NK-92 treated with Interleukin-12 subunit alpha and Interleukin-12 subunit beta, amount 100 ng/mL, for 24 hours (cell line): ENCODE measurements at regions not wholly inside any gene's neighbourhood (a gene's known extent, or its start where the extent isn't known, plus 50 kb on each side); places are given as distances from the start of the nearest gene placed in this dataset.
"Not testable (repeated sequence)": the region's sequence is repeated elsewhere in the genome, so short reads cannot be mapped to it uniquely, and the experiment has no call there.

ENCODE experiments used
- DNase-seq: peaks from one replicate; lab custom pipeline; 2025; lab: John Stamatoyannopoulos, UW

DNA sequence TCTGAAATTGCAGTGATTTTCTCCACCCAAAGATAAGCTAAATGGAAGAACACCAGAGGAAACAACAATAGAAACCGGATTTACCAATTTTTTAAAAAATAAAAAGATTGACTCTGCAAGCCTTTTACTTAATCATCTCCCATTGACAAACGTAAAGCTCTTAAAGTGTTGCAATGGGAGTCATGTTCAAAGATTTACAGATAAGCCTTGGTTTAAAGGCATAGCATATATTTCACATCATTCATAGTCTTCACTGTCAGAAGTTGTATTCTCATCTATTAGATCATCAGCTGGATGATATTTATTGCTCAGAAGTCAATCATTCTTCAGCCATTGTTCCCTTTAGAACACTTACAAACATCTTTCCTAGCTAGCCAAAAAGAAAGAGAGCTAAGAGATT, 397.6 kb downstream of the GBE1 start:
- DNase-seq, result no peak

DNA sequence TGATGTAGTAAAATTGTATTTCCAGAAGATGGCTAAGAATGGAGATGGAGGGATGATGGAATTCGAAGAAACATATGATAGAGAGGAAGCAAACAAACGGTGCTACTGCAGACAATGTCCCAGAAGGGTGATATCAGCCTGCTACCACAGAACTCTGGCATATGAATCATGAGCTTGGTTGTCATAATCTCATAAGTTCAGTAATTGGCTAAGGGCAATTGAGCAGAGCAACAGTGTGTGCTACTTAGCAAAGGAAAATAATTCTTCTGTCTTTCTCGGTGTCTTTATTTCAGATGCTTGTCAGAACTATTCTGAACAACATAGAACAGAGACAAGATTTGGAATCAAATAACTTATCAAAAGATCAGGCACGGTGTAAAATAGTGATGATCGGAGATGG, 407.3 kb downstream of the GBE1 start:
- no peak for DNase-seq

DNA sequence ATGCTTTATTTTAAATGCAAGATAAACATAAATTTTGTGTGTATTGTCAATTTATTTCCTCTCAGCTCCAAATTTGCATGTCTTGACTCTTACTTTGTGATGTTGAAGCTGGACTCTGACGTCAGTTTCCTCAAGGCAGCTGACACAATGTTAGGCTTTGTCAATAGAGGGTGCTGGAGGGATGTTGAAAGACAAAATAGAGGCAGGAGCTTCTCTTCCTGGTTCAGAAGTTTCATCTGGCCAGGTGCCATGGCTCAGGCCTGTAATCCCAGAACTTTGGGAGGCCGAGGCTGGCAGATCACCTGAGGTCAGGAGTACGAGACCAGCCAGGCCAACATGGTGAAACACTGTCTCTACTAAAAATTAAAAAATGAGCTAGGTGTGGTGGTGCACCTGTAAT, 408.6 kb downstream of the GBE1 start:
- DNase-seq, result no peak

DNA sequence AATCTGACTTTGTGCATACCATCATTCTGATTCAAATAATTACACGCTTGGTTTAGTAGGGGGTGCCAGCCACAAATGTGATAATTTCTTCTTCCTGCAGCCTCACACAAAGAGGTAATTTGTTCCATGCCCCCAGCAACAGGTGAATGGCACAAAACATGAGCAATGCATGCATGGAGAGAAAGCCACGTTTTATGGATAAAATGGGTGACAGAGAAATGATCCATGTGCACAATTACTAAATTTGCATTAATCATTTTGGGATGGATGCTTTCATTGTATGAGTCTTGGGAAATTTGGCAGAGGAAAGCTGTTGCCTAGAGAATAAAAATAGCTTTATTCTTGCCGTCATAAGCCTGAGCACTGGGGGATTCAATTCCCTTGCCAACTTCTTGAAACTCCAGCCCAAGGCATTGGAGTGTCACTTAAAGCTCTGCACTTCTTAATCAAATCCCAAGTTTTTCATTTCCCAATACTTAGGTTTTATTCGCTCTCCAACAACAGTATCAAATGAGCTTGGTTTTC, 411.6 kb downstream of the GBE1 start:
- no peak for DNase-seq

DNA sequence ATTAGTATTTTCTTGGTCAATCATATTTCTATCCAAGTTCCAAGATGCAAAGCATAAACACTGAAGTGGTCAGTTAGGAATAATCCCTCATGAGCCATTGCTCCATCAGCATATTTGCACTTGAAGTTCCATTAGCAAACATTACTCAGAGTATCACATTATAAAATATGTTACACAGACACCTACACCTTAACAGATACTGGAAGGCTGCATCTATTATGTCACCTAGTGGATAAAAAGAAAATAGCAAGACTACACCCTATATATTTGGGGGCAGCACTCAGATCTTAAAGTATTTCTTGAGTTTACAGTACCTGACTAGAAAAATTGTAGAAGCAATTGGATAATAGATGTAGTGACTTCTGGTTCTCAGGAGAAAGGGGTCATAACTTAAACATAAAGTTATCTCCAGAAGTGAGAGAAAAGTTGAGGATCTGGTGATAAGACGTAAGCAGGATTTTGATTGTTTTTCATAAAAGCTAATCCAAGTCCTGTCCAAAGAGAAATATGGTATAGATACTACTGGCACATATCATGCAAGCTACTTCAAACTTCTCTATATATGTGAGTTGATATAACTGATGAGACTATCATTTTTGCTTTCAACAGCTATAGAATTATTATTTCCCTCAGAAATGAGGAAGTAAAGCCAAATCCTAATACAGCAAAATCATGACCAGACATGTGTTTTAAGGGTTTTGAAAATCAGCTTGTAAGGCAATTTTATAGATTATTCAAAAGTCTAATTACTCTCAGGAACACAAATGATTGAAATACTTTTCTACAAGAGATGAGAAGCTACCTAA, 422.2 kb downstream of the GBE1 start:
- no peak for DNase-seq

DNA sequence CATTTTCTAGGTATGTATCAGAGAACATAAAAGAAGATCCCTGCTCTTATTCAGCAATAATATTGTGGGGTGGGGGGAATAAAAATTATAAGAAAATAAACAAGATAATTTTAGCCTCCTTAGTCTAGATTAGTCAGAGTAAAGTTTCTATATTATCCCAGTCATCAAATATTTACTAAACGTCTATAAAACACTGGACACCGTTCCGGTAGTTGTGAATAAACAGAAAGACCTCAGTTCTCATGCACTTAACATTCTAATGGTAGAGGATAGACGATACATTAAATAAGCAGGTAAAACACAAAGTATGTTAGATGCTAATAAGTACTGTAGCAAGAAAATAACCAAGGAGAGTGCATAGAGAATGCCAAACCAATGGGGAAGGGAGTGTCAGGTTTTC, 425.0 kb downstream of the GBE1 start:
- DNase-seq, result no peak

DNA sequence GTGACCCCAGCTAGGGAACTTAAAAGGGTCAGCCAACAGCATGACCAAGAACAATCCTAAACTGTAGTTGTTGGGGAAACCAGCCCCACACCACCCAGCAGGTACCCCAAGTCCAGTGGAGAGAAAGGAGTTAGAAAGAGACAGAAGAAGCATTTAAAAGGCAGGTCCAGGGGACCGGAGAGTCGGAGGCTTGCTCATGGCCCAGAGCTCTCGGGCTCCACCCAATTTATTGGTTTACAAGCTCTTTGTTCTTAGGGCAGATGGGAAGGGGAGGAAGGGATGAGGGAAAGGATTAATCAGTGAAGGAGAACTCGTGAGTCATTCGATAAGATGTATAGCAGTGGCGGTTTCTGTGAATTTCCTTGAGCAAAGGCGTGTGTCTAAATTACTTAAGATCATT, 431.6 kb downstream of the GBE1 start:
- not testable (repeated sequence) for DNase-seq

DNA sequence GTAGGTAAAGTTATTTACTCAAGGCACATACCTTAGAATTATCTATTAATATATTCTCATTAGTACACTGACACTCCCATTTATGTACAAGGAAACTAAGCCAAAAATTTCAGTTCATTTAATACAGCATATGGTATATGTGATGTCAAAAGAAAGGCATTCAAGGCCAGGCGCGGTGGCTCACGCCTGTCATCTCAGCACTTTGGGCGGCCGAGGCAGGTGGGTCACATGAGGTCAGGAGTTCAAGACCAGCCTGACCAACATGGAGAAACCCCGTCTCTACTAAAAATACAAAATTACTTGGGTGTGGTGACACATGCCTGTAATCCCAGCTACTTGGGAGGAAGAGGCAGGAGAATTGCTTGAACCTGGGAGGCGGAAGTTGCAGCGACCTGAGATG, 435.2 kb downstream of the GBE1 start:
- no peak for DNase-seq

DNA sequence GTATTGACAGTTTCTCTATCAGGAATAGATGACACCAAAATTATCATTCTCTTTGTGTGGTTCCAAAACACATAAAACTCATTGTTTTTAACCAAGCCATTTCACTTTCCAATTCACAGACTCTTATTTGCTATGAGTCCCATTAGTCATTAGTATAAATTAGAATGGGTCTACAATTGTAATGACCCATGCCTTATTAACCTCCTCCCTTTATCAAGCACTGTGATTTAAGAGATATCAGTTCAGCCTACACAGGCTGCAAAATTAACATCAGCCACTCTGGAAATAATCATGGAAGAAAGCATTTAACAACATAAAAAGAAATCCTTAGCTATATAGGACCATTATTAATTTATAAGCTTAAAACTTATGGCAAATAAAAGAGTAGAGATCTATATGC, 440.6 kb downstream of the GBE1 start:
- no peak for DNase-seq

DNA sequence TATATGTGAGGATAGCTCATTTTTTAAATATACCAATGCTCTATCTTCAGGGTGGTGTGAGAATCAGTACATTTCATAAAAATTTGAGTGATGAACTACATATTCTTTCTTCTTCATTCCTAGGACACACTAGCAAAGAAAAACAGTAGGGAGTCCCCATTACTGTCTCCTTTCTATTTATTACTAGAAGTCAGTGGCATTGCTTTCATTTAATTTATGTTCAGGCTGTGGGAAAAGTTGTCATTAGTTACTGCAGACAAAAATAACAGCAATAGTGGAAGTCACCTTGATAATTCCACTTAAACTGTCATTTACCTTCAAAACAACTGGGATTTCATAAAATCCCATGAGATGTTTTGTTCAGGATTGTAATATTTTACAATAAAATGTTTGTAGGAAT, 446.4 kb downstream of the GBE1 start:
- no peak for DNase-seq

DNA sequence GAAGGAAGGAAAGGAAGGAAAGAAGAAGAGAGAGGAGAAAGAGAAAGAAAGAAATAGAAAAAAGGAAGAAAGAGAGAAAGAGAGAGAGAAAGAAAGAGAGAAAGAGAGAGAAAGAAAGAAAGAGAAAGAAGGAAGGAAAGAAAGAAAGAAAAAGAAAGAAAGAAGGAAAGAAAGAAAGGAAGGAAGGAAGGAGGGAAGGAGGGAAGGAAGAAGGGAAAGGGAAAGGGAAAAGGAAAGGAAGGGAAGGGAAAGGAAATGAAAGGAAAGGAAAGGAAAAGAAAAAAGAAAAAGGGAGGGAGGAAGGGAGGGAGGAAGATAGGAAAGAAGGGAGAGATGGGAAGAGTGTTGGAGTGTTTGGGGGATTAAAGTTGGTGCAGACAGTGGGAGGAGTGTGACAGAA, 450.1 kb downstream of the GBE1 start:
- no peak for DNase-seq

DNA sequence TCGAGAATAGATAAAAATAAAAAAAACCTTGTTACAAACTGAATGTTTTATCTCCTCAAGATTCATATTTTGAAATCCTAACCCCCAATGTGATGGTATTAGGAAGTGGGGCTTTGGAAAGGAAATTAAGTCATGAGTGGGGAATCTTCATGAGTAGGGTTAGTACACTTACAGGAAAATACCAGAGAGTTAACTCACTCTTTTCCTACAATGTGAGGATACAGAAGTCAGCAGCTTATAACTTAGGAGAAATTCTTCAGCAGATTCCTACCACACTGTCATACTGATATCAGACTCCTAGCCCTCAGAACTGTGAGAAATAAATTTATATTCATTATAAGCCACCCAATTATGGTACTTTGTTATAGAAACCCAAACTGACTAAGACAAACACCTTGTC, 453.1 kb downstream of the GBE1 start:
- DNase-seq, result no peak

DNA sequence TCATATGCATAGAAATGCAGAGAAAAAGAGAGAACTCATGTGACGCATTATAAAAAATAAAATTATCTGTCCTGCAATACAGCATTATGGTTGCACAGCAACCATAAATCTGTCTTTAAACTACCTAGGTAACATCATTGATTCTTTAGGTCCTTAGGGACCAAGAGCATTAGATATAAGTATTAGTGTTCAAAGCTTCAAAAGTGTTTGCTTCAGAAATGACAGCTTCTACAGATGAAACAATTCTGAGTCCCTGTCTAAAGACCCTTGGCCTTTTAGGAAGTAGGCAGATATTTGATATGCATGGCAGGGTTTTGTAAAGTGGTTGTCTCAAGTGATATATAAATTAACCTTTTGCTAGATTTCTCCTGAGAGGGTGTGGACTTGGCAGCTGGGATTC, 454.2 kb downstream of the GBE1 start:
- no peak for DNase-seq

DNA sequence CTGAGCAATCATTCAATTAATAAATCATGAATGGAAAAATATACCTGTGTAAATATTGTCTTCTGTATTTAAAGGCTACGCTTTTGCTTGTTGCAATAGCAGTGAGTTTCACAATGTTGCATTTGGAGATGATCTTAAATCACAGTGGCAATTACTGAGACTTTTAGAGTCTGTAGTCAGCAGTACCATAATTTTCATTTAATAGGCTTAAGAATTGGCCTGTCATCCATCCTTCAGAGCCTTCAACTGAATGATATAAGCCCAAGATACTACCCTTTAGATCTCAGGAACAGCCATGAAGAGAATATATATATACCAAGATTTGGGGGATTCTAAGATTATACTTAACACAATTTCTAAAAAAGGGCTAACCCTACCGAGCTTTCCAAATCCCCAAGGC, 458.1 kb downstream of the GBE1 start:
- no peak for DNase-seq

DNA sequence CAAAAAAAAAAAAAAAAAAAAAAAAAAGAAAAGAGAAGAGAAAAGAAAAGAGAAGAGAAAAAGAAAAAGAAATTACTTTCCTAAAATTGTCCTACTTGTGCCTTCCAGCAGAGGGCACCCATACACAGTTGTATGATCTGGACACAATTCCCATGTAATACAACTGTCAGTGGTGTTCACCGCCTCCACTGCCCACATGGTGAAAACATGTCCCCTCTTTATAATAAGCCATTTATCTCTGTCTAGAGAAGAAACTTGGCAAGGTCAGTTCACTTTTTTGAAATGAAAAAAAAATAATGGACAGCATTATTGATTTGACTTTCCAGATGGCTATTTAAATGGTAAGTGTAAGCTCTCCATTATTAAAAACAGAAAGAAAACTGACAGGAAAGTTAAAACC, 459.4 kb downstream of the GBE1 start:
- DNase-seq, result peak; percentile 1

DNA sequence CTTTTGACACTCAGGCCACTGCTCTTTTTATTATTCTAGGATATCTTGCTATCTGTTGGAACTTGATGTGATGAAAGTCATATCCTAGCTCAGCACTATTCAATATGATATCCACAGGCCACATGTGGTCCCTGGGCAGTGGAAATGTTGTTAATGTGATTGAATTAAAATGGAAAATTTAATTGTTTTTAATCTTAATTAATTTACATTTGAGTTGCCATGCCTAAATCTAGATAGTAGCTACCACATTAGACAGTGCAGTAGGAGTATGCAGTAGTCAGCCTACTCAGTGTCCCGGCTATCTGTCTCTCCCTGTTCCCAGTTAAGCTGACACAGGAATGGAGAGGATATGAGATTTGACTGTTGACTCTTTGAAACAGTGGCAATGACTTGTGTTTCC, 460.2 kb downstream of the GBE1 start:
- no peak for DNase-seq

DNA sequence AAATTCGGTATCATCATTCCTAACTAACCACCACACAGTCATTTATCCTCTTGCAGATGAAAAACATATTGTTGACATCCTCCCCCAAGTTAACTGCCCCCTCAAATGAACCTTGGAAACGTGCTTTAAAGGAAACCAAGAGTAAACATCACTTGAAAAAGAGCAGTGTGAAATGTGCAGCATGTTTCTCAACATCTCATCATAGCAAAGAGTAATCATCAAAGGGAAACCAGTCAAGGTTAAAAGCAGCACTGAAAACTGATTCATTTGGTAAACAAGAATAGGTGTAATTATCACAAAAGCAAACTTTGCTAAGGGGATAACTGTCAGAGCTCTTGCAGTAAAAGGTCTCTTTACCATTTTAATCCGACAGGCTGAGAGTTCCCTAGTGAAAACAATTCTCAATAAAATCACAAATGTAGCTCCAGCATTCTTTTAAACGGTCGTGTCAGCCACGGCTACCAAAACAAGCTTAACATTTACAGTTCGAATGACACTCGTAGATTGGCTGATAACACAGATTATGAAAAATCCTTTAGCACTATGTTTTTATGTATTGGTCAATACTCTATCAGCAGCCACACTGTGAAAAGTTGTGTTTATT, 461.0 kb downstream of the GBE1 start:
- no peak for DNase-seq

DNA sequence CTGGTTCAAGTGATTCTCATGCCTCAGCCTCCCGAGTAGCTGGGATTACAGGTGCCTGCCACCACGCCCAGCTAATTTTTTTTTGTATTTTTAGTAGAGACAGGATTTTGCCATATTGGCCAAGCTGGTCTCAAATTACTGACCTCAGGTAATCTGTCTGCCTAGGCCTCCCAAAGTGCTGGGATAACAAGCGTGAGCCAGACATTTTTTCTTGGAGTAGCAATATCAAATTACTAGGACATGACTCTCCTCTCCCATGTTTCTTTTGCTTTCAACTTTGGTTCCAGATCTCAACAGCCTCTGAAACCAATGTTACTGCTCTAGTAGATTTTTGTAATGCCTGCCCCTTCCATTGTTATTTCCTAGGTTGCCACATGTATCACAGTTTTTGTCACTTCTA, 462.0 kb downstream of the GBE1 start:
- no peak for DNase-seq

DNA sequence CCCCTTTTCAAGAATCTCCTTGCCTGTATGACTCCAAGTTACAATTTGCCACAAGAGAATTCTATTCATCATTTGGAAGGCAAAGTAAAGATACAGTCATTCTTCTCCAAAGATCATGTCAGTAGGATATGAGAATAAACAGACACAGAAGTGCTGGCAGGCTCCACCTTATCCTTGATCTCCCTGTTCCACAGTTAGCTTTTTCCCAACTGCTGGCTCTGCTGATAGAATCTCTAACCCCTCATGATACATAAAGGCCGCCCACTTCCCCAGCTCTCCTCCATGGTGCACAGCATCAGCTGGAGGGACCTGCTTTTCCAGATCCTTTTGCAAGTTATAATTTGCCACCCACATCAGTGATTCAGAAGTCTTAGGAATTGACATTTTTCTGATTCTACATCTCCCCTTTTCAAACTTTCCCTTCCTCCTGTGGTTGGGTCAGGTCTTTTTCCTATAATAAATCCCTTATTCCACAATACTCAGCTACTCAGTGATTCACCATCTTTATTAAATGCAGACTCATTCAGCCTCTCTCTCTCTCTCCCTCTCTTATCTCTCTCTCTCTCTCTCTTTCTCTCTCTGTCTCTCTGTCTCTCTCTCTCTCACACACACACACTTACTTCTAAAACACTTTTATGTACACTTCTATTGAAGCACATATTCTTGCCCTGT, 465.4 kb downstream of the GBE1 start:
- DNase-seq, result no peak

DNA sequence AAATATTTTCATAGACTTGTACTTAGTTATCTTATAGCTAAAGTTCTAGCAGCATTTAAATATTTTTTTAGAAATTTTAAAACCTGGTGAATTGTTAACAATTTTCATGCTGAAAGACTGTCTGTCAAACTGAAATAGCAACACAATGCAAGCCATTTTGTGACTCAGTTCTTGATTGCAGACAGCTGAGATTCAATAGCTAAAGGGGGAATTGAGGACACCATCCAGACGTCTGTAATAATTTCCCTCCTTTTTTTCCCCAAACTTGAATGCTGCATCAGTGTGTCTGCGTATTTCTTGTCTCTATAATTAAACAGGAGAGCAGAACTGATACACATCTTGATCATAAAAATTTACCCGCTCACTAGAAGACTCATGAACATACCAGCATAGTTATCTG, 468.3 kb downstream of the GBE1 start:
- no peak for DNase-seq

DNA sequence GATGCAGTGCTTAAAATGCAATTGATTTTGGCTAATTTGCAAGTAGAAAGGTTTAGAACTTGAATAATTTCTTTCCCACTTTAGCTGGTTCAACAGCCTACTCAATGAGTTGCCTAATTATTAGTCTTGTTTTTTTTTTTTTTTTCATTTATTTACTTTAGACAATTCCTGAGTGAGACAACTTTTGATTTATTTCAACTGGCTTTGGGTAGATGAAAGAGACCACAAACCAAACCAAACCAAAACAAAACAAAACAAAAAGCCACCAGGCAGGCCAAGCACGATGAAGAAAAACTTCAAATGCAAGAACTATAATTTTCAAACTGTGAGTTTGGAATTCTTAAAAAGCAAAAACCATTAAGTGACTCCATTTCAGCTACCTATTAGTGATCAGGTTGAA, 469.9 kb downstream of the GBE1 start:
- DNase-seq, result no peak

DNA sequence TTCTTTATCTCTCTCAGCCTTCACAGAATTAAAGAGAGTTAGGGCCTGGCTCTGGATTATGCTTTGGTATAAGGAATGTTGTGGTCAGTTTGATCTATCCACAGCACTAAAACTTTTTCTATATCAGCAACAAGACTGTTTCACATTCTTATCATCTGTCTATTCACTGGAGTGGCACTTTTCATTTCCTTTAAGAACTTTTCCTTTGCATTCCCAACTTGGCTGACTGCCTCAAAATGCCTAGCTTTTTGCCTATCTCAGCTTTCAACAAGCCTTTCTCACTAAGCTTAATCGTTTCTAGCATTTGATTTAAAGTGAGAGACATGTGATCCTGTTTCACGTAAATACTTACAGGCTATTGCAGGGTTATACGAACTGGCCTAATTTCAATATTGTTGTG, 471.8 kb downstream of the GBE1 start:
- no peak for DNase-seq
